HepG2 (cell line): ENCODE measurements at regions not wholly inside any gene's neighbourhood (a gene's known extent, or its start where the extent isn't known, plus 50 kb on each side); places are given as distances from the start of the nearest gene placed in this dataset.

Experiments
- ATAC-seq: fragments of 200-7000 bp; cut with Tn5 transposase; 3 replicates; pipeline ENCODE4 v1.9.1; 2020; ENCODE audit warnings: mild to moderate bottlenecking, moderate library complexity
- BruUV-seq: library from RNA; stranded (reverse); fragments of 400-500 nt; replicated peaks from 2 replicates; lab custom pipeline; 2021; lab: Mats Ljungman, UMichigan
- CTCF ChIA-PET: fragments of 300-600 bp; formaldehyde crosslinking; extraction: SDS; loops from one replicate; lab custom pipeline; 2021; ENCODE audit warnings: low total read pairs, inconsistent platforms, low intra/inter-chr PET ratio; lab: Yijun Ruan, JAX
- POLR2A ChIA-PET: fragments of 350-600 bp; sonication (Branson Sonifier 250); formaldehyde crosslinking; loops from one replicate; lab custom pipeline; 2020; ENCODE audit warnings: antibody characterized with exemption, inconsistent platforms; lab: Yijun Ruan, JAX
- DNase-seq: peaks from one replicate; pipeline ENCODE4 v3.0.0-alpha.2; 2015; ENCODE audit warnings: low spot score
- FAIRE-seq: peaks from 3 replicates; lab custom pipeline; 2011; peaks lifted over from hg19 to GRCh38; lab: Jason Lieb, UNC
- H2AFZ ChIP-seq: one replicate; pipeline ENCODE4 v1.6.1; 2011; ENCODE audit warnings: low read length, inconsistent platforms
- H3K27ac ChIP-seq: fragments of 300-600 bp; 3 replicates; pipeline ENCODE4 v1.8.0; 2011; ENCODE audit warnings: mixed run types, mild to moderate bottlenecking, mixed read lengths, low read length, inconsistent platforms; ENCODE audit not compliant: insufficient read depth; ENCODE audit errors: extremely low read length
- H3K27me3 ChIP-seq, 2 experiments: fragments of 200-600 bp in 1 of 2; 2 replicates in 1 of 2; 3 replicates in 1 of 2; pipeline versions ENCODE4 v1.6.0 to v1.8.0; 2011; ENCODE audit warnings: low read length in 2 of 2, mild to moderate bottlenecking in 2 of 2, moderate library complexity in 2 of 2, inconsistent platforms in 1 of 2; ENCODE audit not compliant: insufficient read depth in 2 of 2, control insufficient read depth in 1 of 2
- H3K36me3 ChIP-seq, 2 experiments: fragments of 200-600 bp in 1 of 2; replicated peaks in 1 of 2; 2 replicates in 1 of 2; 3 replicates in 1 of 2; pipeline versions ENCODE4 v1.5.1 to v1.8.0; 2011; ENCODE audit warnings: low read length in 2 of 2, inconsistent platforms in 1 of 2; ENCODE audit not compliant: insufficient read depth in 2 of 2, control insufficient read depth in 1 of 2
- H3K4me1 ChIP-seq: 2 replicates; pipeline ENCODE4 v1.5.1; 2012; ENCODE audit warnings: low read length, inconsistent platforms; ENCODE audit not compliant: insufficient read depth
- H3K4me2 ChIP-seq: 2 replicates; pipeline ENCODE4 v1.6.0; 2011; ENCODE audit warnings: low read depth, low read length, inconsistent platforms
- H3K4me3 ChIP-seq, 3 experiments: fragments of 200-600 bp in 1 of 3; sonication (generic), shearing (Covaris generic) in 1 of 3; replicated peaks in 1 of 3; 2 replicates each; pipeline ENCODE4 v1.5.1; 2011 to 2016; ENCODE audit warnings: low read length in 3 of 3, inconsistent platforms in 2 of 3, low read depth in 2 of 3, mild to moderate bottlenecking in 2 of 3, control low read depth in 1 of 3, mixed read lengths in 1 of 3; ENCODE audit not compliant: insufficient read depth in 1 of 3
- H3K79me2 ChIP-seq: one replicate; pipeline ENCODE4 v1.6.1; 2011; ENCODE audit warnings: low read length, inconsistent platforms; ENCODE audit not compliant: insufficient read depth
- H3K9ac ChIP-seq: 2 replicates; pipeline ENCODE4 v1.6.0; 2011; ENCODE audit warnings: mild to moderate bottlenecking, low read depth, low read length, inconsistent platforms; ENCODE audit not compliant: insufficient read depth
- H3K9me3 ChIP-seq: 2 replicates; pipeline ENCODE4 v1.5.1; 2012; ENCODE audit warnings: mild to moderate bottlenecking, low read length
- H4K20me1 ChIP-seq: 2 replicates; pipeline ENCODE4 v1.6.0; 2011; ENCODE audit warnings: inconsistent platforms, mild to moderate bottlenecking, low read length, moderate library complexity; ENCODE audit not compliant: insufficient read depth
- CBX1 ChIP-seq: IDR thresholded peaks from one replicate; pipeline ENCODE4 v1.6.1; 2016; ENCODE audit warnings: antibody characterized with exemption, low read depth
- ELF1 ChIP-seq: sonication (generic); formaldehyde crosslinking; IDR thresholded peaks from 2 replicates; pipeline ENCODE4 v1.4.0; 2020; ENCODE audit warnings: missing genetic modification reagents
- FOXA3 ChIP-seq: IDR thresholded peaks from 2 replicates; pipeline ENCODE4 v1.6.1; 2016; ENCODE audit warnings: missing genetic modification reagents, missing compliant biosample characterization
- FOXO1 ChIP-seq: sonication (generic); formaldehyde crosslinking; IDR thresholded peaks from 2 replicates; pipeline ENCODE4 v1.4.0; 2020; ENCODE audit warnings: missing genetic modification reagents
- JUND ChIP-seq: sonication (generic); formaldehyde crosslinking; IDR thresholded peaks from 2 replicates; pipeline ENCODE4 v1.8.0; 2022; ENCODE audit warnings: mild to moderate bottlenecking, missing genetic modification reagents
- MAFF ChIP-seq: IDR thresholded peaks from 2 replicates; pipeline ENCODE4 v1.6.1; 2011; ENCODE audit warnings: low read depth, low read length, improper control_type of control experiment
- MAFK ChIP-seq, 2 experiments: IDR thresholded peaks in 1 of 2; conservative IDR thresholded peaks in 1 of 2; 2 replicates each; pipeline ENCODE4 v1.6.1; 2011; ENCODE audit warnings: improper control_type of control experiment in 2 of 2, low read length in 2 of 2
- NAIF1 ChIP-seq: sonication (generic); formaldehyde crosslinking; IDR thresholded peaks from 2 replicates; pipeline ENCODE4 v1.5.0; 2020; ENCODE audit warnings: mild to moderate bottlenecking, missing genetic modification reagents, borderline replicate concordance
- NR0B2 ChIP-seq: sonication (generic); formaldehyde crosslinking; IDR thresholded peaks from 2 replicates; pipeline ENCODE4 v1.4.0; 2020; ENCODE audit warnings: mild to moderate bottlenecking, missing genetic modification reagents
- SAFB2 ChIP-seq: sonication (generic); formaldehyde crosslinking; IDR thresholded peaks from 2 replicates; pipeline ENCODE4 v1.5.1; 2020; ENCODE audit warnings: missing genetic modification reagents, low read depth, mild to moderate bottlenecking, borderline replicate concordance
- SAP130 ChIP-seq: IDR thresholded peaks from 2 replicates; pipeline ENCODE4 v1.6.1; 2016; ENCODE audit warnings: low read depth
- SOX5 ChIP-seq: IDR thresholded peaks from 2 replicates; pipeline ENCODE4 v1.6.1; 2016; ENCODE audit warnings: borderline replicate concordance
- TCF7 ChIP-seq: sonication (generic); IDR thresholded peaks from 2 replicates; pipeline ENCODE4 v1.6.1; 2016; ENCODE audit warnings: antibody characterized with exemption, low read depth
- TP53 ChIP-seq: sonication (generic); formaldehyde crosslinking; conservative IDR thresholded peaks from 2 replicates; pipeline ENCODE4 v1.4.0; 2020; ENCODE audit warnings: missing genetic modification reagents
- ZFP36L1 ChIP-seq: sonication (generic); formaldehyde crosslinking; IDR thresholded peaks from 2 replicates; pipeline ENCODE4 v1.8.0; 2022; ENCODE audit warnings: mild to moderate bottlenecking, missing genetic modification reagents, moderate library complexity
- ZNF326 ChIP-seq: sonication (generic); formaldehyde crosslinking; IDR thresholded peaks from 2 replicates; pipeline ENCODE4 v1.4.0; 2020; ENCODE audit warnings: missing genetic modification reagents, borderline replicate concordance
- ZNF639 ChIP-seq: conservative IDR thresholded peaks from 2 replicates; pipeline ENCODE4 v1.6.1; 2018; ENCODE audit warnings: missing genetic modification reagents
- ZNF773 ChIP-seq: sonication (generic); formaldehyde crosslinking; IDR thresholded peaks from 2 replicates; pipeline ENCODE4 v1.4.0; 2020; ENCODE audit warnings: missing genetic modification reagents, borderline replicate concordance
- WGBS: methylation state at CpG from one replicate; pipeline ENCODE4 v1.1.6; 2017; ENCODE audit warnings: low lambda C conversion rate; 5-methylcytosine and 5-hydroxymethylcytosine counted together
- in situ Hi-C: cut with HindIII; loops from 2 replicates; pipeline ENCODE4 v1.10.0; 2017; ENCODE audit warnings: low pct_unique_long_range_greater_than_20kb; ENCODE audit not compliant: extremely low pct_ligation_motif_present
- intact Hi-C: fragments of 100-400 bp; cut with micrococcal nuclease; formaldehyde crosslinking; loops from one replicate; pipeline ENCODE4 v1.10.0; 2022; ENCODE audit not compliant: unreplicated experiment

- H3K79me2 ChIP-seq = no peaks in the 10 kb centered on the region
- ATAC-seq = no peak
- DNase-seq = no peak
- peak; percentile 64 to 76 for TF ChIP-seq MAFK (conservative IDR thresholded peaks at IDR 0.05 in 1 of 2, IDR thresholded peaks at IDR 0.05 in 1 of 2; ENCODE audit: low read length in 2 of 2)
- peak; percentile 64 for TF ChIP-seq MAFF
- TF ChIP-seq FOXA3 (CRISPR knock-in tag) = no peak
- TF ChIP-seq, all 625 proteins: peak for 2
- Histone ChIP-seq H3K36me3 (no peaks in the 10 kb centered on the region), H3K4me3 (no peak overlapping the region), H3K4me1 (no peaks in the 10 kb centered on the region), H3K27me3 (peaks cover 0 to 7% of the 10 kb centered on the region in 2 experiments; a peak in 1 of 5 replicates), H4K20me1 (no peaks in the 10 kb centered on the region), H3K27ac (no peak overlapping the region), H3K9ac (no peak overlapping the region), H3K4me2 (no peak overlapping the region), H2AFZ (no peak overlapping the region), H3K9me3 (no peaks in the 10 kb centered on the region)
- intact Hi-C loops (no loop called here), in situ Hi-C loops (no loop called here)
- no TSS peak for BruUV-seq
- ChIA-PET CTCF (no interaction called here), POLR2A (no interaction called here)
- FAIRE-seq = no peak
- WGBS = 45% methylated on average over 5 of the region's 5 CpGs
Observed at GRCh38 chr6:130715058-130715457, 112.1 kb upstream of the SMLR1 start.

DNA sequence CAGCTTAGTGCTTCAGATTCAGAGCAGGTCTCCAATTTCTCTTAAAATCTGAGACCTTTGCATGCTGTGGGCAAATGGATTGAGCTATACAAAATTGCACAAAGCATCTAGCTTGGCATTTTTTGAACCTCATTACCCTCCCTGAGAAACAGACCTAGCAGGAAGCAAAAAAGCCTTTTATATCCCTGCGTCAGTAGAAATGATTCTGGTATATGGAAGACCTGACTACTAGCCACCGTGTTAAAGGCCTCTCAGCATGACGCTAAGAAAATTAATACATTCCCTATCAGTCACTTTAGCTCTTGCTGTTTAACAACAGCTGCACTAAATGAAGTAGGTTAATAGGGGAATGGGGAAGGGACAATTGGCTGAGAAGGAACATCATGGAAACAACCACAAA lies 110.7 kb upstream of the SMLR1 start:
- Histone ChIP-seq H4K20me1 (no peaks in the 10 kb centered on the region), H3K27me3 (peaks cover 0 to 7% of the 10 kb centered on the region in 2 experiments; a peak in 1 of 5 replicates), H3K9me3 (no peaks in the 10 kb centered on the region), H3K4me2 (no peak overlapping the region), H3K9ac (no peak overlapping the region), H2AFZ (no peak overlapping the region), H3K36me3 (no peaks in the 10 kb centered on the region), H3K79me2 (no peaks in the 10 kb centered on the region), H3K4me1 (no peaks in the 10 kb centered on the region), H3K4me3 (no peak overlapping the region), H3K27ac (no peak overlapping the region)
- in situ Hi-C loops = no loop called here
- TF ChIP-seq ZNF639 (CRISPR knock-in tag) = no peak
- no peak for TF ChIP-seq JUND (CRISPR knock-in tag)
- no peak for TF ChIP-seq ZFP36L1 (CRISPR knock-in tag)
- no peak for TF ChIP-seq ELF1 (CRISPR knock-in tag)
- TF ChIP-seq ZNF326 (CRISPR knock-in tag) = no peak
- TF ChIP-seq TP53 (CRISPR knock-in tag) = no peak
- no peak for TF ChIP-seq NAIF1 (CRISPR knock-in tag)
- TF ChIP-seq FOXO1 (CRISPR knock-in tag) = no peak
- TF ChIP-seq SAFB2 (CRISPR knock-in tag) = no peak
- TF ChIP-seq TCF7 = no peak
- no peak for TF ChIP-seq CBX1
- TF ChIP-seq SAP130 (CRISPR knock-in tag) = no peak
- no peak for TF ChIP-seq SOX5
- no peak for TF ChIP-seq ZNF773 (CRISPR knock-in tag)
- TF ChIP-seq NR0B2 (CRISPR knock-in tag) = no peak
- FAIRE-seq (no peak), ATAC-seq (no peak), DNase-seq (no peak)
- POLR2A ChIA-PET = no interaction called here
- no TSS peak for BruUV-seq
- 58% methylated on average over 3 of the region's 3 CpGs for WGBS
- CTCF ChIA-PET = no interaction called here
- intact Hi-C loops = no loop called here
